ENCODE measurements at regions not wholly inside any gene's neighbourhood (a gene's known extent, or its start where the extent isn't known, plus 50 kb on each side); places are given as distances from the start of the nearest gene placed in this dataset.
A peak's percentile ranks its signal among the peaks of the same experiment; 100 is the strongest.
"Not testable (repeated sequence)": the region's sequence is repeated elsewhere in the genome, so short reads cannot be mapped to it uniquely, and the experiment has no call there.

GRCh38 chr20:30484009-30484748 is 773.3 kb upstream of the DEFB115 start:
- DNase-seq (ENCODE audit: low spot score), result no peak
- FAIRE-seq, result no peak

GRCh38 chr20:30484749-30485070 is 772.8 kb upstream of the DEFB115 start:
- no peak for FAIRE-seq
- DNase-seq (ENCODE audit: low spot score), result no peak

GRCh38 chr20:30485331-30486102 is 771.9 kb upstream of the DEFB115 start:
- FAIRE-seq (no peak), DNase-seq (ENCODE audit: low spot score) (no peak)

- FAIRE-seq (no peak), DNase-seq (ENCODE audit: low spot score) (no peak)
Measured at GRCh38 chr20:30486103-30486478, 771.4 kb upstream of the DEFB115 start.

GRCh38 chr20:30487461-30487860 is 770.0 kb upstream of the DEFB115 start:
- FAIRE-seq; DNase-seq (ENCODE audit: low spot score): not testable (repeated sequence)

- DNase-seq (ENCODE audit: low spot score), result no peak
- FAIRE-seq, result no peak
Measured at GRCh38 chr20:30487947-30488926, 769.2 kb upstream of the DEFB115 start.

GRCh38 chr20:30488941-30489613 is 768.4 kb upstream of the DEFB115 start:
- no peak for DNase-seq (ENCODE audit: low spot score)
- no peak for FAIRE-seq

- FAIRE-seq (no peak), DNase-seq (ENCODE audit: low spot score) (no peak)
Measured at GRCh38 chr20:30489614-30490003, 767.9 kb upstream of the DEFB115 start.

GRCh38 chr20:30491016-30491415 is 766.4 kb upstream of the DEFB115 start:
- no peak for FAIRE-seq
- DNase-seq (ENCODE audit: low spot score), result no peak

- not testable (repeated sequence) for DNase-seq (ENCODE audit: low spot score); FAIRE-seq
Measured at GRCh38 chr20:30496656-30497055, 760.8 kb upstream of the DEFB115 start.

- not testable (repeated sequence) for FAIRE-seq
Measured at GRCh38 chr20:30497191-30497590, 760.3 kb upstream of the DEFB115 start.

GRCh38 chr20:30499123-30499522 is 758.3 kb upstream of the DEFB115 start:
- FAIRE-seq, result no peak

More at GRCh38 chr20:30497191-30497590, 760.3 kb upstream of the DEFB115 start:
- not testable (repeated sequence) for DNase-seq (ENCODE audit: low spot score)

GRCh38 chr20:30499716-30500446 is 757.6 kb upstream of the DEFB115 start:
- not testable (repeated sequence) for DNase-seq (ENCODE audit: low spot score); FAIRE-seq

More at GRCh38 chr20:30499123-30499522, 758.3 kb upstream of the DEFB115 start:
- no peak for DNase-seq (ENCODE audit: low spot score)

- FAIRE-seq, result not testable (repeated sequence)
- DNase-seq (ENCODE audit: low spot score), result peak; percentile 59
Measured at GRCh38 chr20:30500447-30500820, 757.0 kb upstream of the DEFB115 start.

GRCh38 chr20:30500829-30501440 is 756.5 kb upstream of the DEFB115 start:
- DNase-seq (ENCODE audit: low spot score), result no peak
- FAIRE-seq, result no peak

GRCh38 chr20:30502670-30503069 is 754.8 kb upstream of the DEFB115 start:
- no peak for FAIRE-seq

GRCh38 chr20:30503204-30503603 is 754.3 kb upstream of the DEFB115 start:
- FAIRE-seq; DNase-seq (ENCODE audit: low spot score): not testable (repeated sequence)

More at GRCh38 chr20:30502670-30503069, 754.8 kb upstream of the DEFB115 start:
- no peak for DNase-seq (ENCODE audit: low spot score)

GRCh38 chr20:30503992-30504570 is 753.4 kb upstream of the DEFB115 start:
- FAIRE-seq, result no peak

GRCh38 chr20:30505566-30505965 is 751.9 kb upstream of the DEFB115 start:
- DNase-seq (ENCODE audit: low spot score) (no peak), FAIRE-seq (no peak)

More at GRCh38 chr20:30503992-30504570, 753.4 kb upstream of the DEFB115 start:
- DNase-seq (ENCODE audit: low spot score), result no peak
